ENCODE measurements at regions not wholly inside any gene's neighbourhood (a gene's known extent, or its start where the extent isn't known, plus 50 kb on each side); places are given as distances from the start of the nearest gene placed in this dataset.

GRCh38 chr10:24091256-24091655 is 117.7 kb upstream of the KIAA1217 start:
- TF ChIP-seq BACH1 (IDR thresholded peaks at IDR 0.05; ENCODE audit: borderline replicate concordance) (no peak), CREM (IDR thresholded peaks at IDR 0.05; ENCODE audit: low read depth) (no peak), RAD21 (IDR thresholded peaks at IDR 0.05; ENCODE audit: insufficient read depth, low read depth, low read length) (no peak), TARDBP (IDR thresholded peaks at IDR 0.05; ENCODE audit: borderline replicate concordance) (no peak)

Measured in GM12878 (cell line).